A549 (cell line): ENCODE measurements at regions not wholly inside any gene's neighbourhood (a gene's known extent, or its start where the extent isn't known, plus 50 kb on each side); places are given as distances from the start of the nearest gene placed in this dataset.
A peak's percentile ranks its signal among the peaks of the same experiment; 100 is the strongest.

Experiments used
- ATAC-seq, 2 experiments: fragments of 200-7000 bp in 1 of 2; fragments of >200 bp in 1 of 2; cut with Nextera tagmentation in 1 of 2; cut with Tn5 transposase in 1 of 2; 3 replicates each; pipeline versions ENCODE4 v1.8.0 to v1.9.1; 2018 to 2020; ENCODE audit warnings: mild to moderate bottlenecking in 1 of 2, moderate library complexity in 1 of 2
- CTCF ChIA-PET: fragments of 300-600 bp; sonication (Branson Sonifier 250); formaldehyde crosslinking; extraction: SDS; loops from one replicate; lab custom pipeline; 2021; ENCODE audit warnings: antibody characterized with exemption, inconsistent platforms; lab: Yijun Ruan, JAX
- POLR2A ChIA-PET: fragments of 350-600 bp; formaldehyde crosslinking; extraction: SDS; loops from one replicate; lab custom pipeline; 2021; ENCODE audit warnings: antibody characterized with exemption, inconsistent platforms; lab: Yijun Ruan, JAX
- DNase-seq, 2 experiments: peaks; one replicate each; pipeline versions ENCODE4 v3.0.0 to v3.0.0-alpha.2; 2011 to 2016; ENCODE audit warnings: low read depth in 1 of 2, low spot score in 1 of 2
- FAIRE-seq: peaks from 2 replicates; lab custom pipeline; 2011; peaks lifted over from hg19 to GRCh38; lab: Jason Lieb, UNC
- H3K27ac ChIP-seq, 2 experiments: fragments of >200 bp; sonication (Bioruptor Twin); formaldehyde crosslinking; 3 replicates each; pipeline ENCODE4 v1.5.1; 2016 to 2017
- H3K4me1 ChIP-seq: fragments of >200 bp; sonication (Bioruptor Twin); formaldehyde crosslinking; 3 replicates; pipeline ENCODE4 v1.6.1; 2016
- H3K4me2 ChIP-seq: fragments of >200 bp; sonication (Bioruptor Twin); formaldehyde crosslinking; 3 replicates; pipeline ENCODE4 v1.6.1; 2016
- H3K4me3 ChIP-seq: fragments of >200 bp; sonication (Bioruptor Twin); formaldehyde crosslinking; 3 replicates; pipeline ENCODE4 v1.5.1; 2016
- H3K9me3 ChIP-seq: fragments of >200 bp; sonication (Bioruptor Twin); formaldehyde crosslinking; 3 replicates; pipeline ENCODE4 v1.6.1; 2016
- BHLHE40 ChIP-seq: IDR thresholded peaks from 2 replicates; pipeline ENCODE4 v1.6.1; 2012; ENCODE audit warnings: low read depth, low read length, inconsistent platforms
- CBX8 ChIP-seq: fragments of 200-600 bp; sonication (generic); IDR thresholded peaks from 2 replicates; pipeline ENCODE4 v1.6.1; 2016
- EP300 ChIP-seq, 2 experiments: fragments of >200 bp; sonication (Bioruptor Twin); formaldehyde crosslinking; IDR thresholded peaks; 2 replicates in 1 of 2; 3 replicates in 1 of 2; pipeline ENCODE4 v1.6.1; 2016 to 2017
- HDAC2 ChIP-seq: fragments of 200-600 bp; sonication (generic); IDR thresholded peaks from 2 replicates; pipeline ENCODE4 v1.6.1; 2016
- HOXB5 ChIP-seq: fragments of 250-450 bp; sonication (Bioruptor Pico); IDR thresholded peaks from 2 replicates; pipeline ENCODE4 v1.5.0; 2020; ENCODE audit warnings: mild to moderate bottlenecking, moderate library complexity
- KDM1A ChIP-seq: fragments of 200-600 bp; sonication (generic); IDR thresholded peaks from 2 replicates; pipeline ENCODE4 v1.6.1; 2016; ENCODE audit warnings: low read depth, mild to moderate bottlenecking
- MAX ChIP-seq: IDR thresholded peaks from 2 replicates; pipeline ENCODE4 v1.6.1; 2012
- MAZ ChIP-seq: fragments of 150-350 bp; IDR thresholded peaks from 2 replicates; pipeline ENCODE4 v1.6.1; 2014; ENCODE audit warnings: antibody characterized with exemption, low read depth, low read length, borderline replicate concordance
- NFE2L2 ChIP-seq: fragments of 150-350 bp; conservative IDR thresholded peaks from 2 replicates; pipeline ENCODE4 v1.6.1; 2014; ENCODE audit warnings: low read length
- RAD21 ChIP-seq, 2 experiments: fragments of >200 bp in 1 of 2; sonication (Bioruptor Twin) in 1 of 2; formaldehyde crosslinking in 1 of 2; IDR thresholded peaks in 1 of 2; conservative IDR thresholded peaks in 1 of 2; 2 replicates in 1 of 2; 3 replicates in 1 of 2; pipeline ENCODE4 v1.6.1; 2012 to 2018; ENCODE audit warnings: inconsistent platforms in 1 of 2
- SMC3 ChIP-seq: fragments of >200 bp; sonication (Bioruptor Twin); formaldehyde crosslinking; IDR thresholded peaks from 3 replicates; pipeline ENCODE4 v1.6.1; 2018; ENCODE audit warnings: inconsistent platforms
- SREBF2 ChIP-seq: fragments of 450-650 bp; IDR thresholded peaks from 2 replicates; pipeline ENCODE4 v1.6.1; 2014; ENCODE audit warnings: mild to moderate bottlenecking, moderate library complexity
- TFCP2L1 ChIP-seq: fragments of 250-450 bp; sonication (Bioruptor Pico); IDR thresholded peaks from 2 replicates; pipeline ENCODE4 v1.5.0; 2021; ENCODE audit warnings: mild to moderate bottlenecking
- TP53 ChIP-seq: fragments of 250-450 bp; sonication (Bioruptor Pico); IDR thresholded peaks from 2 replicates; pipeline ENCODE4 v1.5.0; 2021; ENCODE audit warnings: mild to moderate bottlenecking, moderate library complexity
- ZNF302 ChIP-seq: fragments of 250-450 bp; sonication (Bioruptor Pico); IDR thresholded peaks from 2 replicates; pipeline ENCODE4 v1.9.0; 2021; ENCODE audit warnings: inconsistent platforms, mild to moderate bottlenecking, moderate library complexity
- WGBS: methylation state at CpG from one replicate; pipeline ENCODE4 v1.1.6; 2017; ENCODE audit errors: missing lambda C conversion rate; 5-methylcytosine and 5-hydroxymethylcytosine counted together
- TF ChIP-seq, protein P1 (sequence below): fragments of 150-350 bp; IDR thresholded peaks from 2 replicates; pipeline ENCODE4 v1.6.1; 2014; ENCODE audit warnings: low read depth, mild to moderate bottlenecking, low read length
- TF ChIP-seq, protein P2 (sequence below): fragments of >200 bp; sonication (Bioruptor Twin); formaldehyde crosslinking; IDR thresholded peaks from 3 replicates; pipeline ENCODE4 v1.5.1; 2016
- TF ChIP-seq, protein P3 (sequence below): fragments of 250-450 bp; sonication (Bioruptor Pico); IDR thresholded peaks from 2 replicates; pipeline ENCODE4 v1.5.0; 2020; ENCODE audit warnings: low read depth, mild to moderate bottlenecking, moderate library complexity

DNA sequence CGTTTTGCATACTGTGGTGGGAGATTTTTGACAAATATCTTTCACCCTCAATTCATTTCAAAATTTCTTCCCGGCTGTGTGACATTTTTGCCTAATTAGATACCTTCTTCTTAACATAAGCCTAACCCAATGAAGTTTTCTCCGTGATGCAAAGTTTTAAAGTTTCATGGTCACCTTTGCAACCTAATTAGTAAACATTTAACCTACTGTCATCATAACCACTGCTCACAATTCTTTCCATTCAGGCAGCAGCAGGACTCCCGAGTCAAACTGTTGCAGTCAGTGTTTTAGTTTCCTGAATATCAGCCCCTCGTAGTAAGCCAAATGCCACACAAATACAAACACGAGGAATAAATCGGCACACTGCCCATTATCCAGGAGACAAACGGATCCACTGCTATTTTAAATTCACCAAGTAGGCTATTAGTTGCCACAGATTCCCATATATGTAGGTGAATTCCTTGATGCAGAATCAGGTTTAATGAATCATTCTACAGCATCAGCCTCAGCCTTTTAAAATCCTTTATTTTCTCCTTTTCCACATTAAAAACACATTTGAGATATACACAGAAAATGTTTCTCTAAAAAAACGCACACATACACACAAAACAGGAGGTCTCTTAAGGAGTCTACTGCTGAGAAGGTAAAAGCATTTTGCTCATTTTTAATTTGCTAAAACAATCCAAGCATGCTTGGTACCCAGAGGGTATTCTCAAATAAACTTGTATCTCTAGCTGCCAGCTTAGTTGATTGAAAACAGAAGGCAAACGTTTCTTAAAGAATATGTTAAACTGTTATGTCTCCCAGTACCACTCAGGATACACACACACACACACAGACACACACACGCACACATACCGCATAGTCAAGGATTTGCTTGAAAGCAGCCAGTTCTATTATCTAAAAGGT lies 106.5 kb upstream of the KCTD1 start:
- H3K4me3 ChIP-seq = peak overlapping the region; percentile 63
- ATAC-seq (no peak), FAIRE-seq (no peak), DNase-seq (peak in 1 of 2 experiments; percentile 39)
- POLR2A ChIA-PET = no interaction called here
- H3K9me3 ChIP-seq = no peaks in the 10 kb centered on the region
- 2% methylated on average over 12 of the region's 12 CpGs for WGBS
- CTCF ChIA-PET = interaction anchor here (1.2 to 1.6 kb wide), 3 partner anchors 34 to 249 kb away, joined by 3 to 5 read pairs (median 4); partner anchors contain the start of gene KCTD1
- peaks cover 28% of the 10 kb centered on the region for H3K4me1 ChIP-seq
- peak overlapping the region; percentile 92 for H3K4me2 ChIP-seq
- peak overlapping the region; percentile 91 to 99 for H3K27ac ChIP-seq
- TF ChIP-seq, protein P1, sequence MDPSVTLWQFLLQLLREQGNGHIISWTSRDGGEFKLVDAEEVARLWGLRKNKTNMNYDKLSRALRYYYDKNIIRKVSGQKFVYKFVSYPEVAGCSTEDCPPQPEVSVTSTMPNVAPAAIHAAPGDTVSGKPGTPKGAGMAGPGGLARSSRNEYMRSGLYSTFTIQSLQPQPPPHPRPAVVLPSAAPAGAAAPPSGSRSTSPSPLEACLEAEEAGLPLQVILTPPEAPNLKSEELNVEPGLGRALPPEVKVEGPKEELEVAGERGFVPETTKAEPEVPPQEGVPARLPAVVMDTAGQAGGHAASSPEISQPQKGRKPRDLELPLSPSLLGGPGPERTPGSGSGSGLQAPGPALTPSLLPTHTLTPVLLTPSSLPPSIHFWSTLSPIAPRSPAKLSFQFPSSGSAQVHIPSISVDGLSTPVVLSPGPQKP = no peak
- TF ChIP-seq SREBF2 (no peak), MAX (no peak), NFE2L2 (no peak), TFCP2L1 (CRISPR knock-in tag) (no peak)

GRCh38 chr18:26653943-26654615 lies 105.7 kb upstream of the KCTD1 start:
- TF ChIP-seq HDAC2 (no peak), MAZ (no peak), CBX8 (no peak), ZNF302 (no peak), TP53 (no peak), SMC3 (peak; percentile 54), EP300 (IDR thresholded peaks at IDR 0.05) (0 out of 5 replicates have a peak, but pooled peaks of 1 of the 2 experiments have one; percentile 13), KDM1A (no peak), BHLHE40 (no peak), RAD21 (conservative IDR thresholded peaks at IDR 0.05 in 1 of 2, IDR thresholded peaks at IDR 0.05 in 1 of 2) (peak; percentile 46 to 50; a peak in 4 of 5 replicates), HOXB5 (CRISPR knock-in tag) (no peak)
- TF ChIP-seq, protein P2, sequence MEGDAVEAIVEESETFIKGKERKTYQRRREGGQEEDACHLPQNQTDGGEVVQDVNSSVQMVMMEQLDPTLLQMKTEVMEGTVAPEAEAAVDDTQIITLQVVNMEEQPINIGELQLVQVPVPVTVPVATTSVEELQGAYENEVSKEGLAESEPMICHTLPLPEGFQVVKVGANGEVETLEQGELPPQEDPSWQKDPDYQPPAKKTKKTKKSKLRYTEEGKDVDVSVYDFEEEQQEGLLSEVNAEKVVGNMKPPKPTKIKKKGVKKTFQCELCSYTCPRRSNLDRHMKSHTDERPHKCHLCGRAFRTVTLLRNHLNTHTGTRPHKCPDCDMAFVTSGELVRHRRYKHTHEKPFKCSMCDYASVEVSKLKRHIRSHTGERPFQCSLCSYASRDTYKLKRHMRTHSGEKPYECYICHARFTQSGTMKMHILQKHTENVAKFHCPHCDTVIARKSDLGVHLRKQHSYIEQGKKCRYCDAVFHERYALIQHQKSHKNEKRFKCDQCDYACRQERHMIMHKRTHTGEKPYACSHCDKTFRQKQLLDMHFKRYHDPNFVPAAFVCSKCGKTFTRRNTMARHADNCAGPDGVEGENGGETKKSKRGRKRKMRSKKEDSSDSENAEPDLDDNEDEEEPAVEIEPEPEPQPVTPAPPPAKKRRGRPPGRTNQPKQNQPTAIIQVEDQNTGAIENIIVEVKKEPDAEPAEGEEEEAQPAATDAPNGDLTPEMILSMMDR = peak; percentile 44
- TF ChIP-seq, protein P3, sequence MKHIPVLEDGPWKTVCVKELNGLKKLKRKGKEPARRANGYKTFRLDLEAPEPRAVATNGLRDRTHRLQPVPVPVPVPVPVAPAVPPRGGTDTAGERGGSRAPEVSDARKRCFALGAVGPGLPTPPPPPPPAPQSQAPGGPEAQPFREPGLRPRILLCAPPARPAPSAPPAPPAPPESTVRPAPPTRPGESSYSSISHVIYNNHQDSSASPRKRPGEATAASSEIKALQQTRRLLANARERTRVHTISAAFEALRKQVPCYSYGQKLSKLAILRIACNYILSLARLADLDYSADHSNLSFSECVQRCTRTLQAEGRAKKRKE (CRISPR knock-in tag) = no peak
- POLR2A ChIA-PET = interaction anchor here (0.6 to 0.8 kb wide), 2 partner anchors 106 to 427 kb away, joined by 3 read pairs; partner anchors contain the start of gene KCTD1
- Histone ChIP-seq H3K4me3 (no peak overlapping the region), H3K27ac (peak overlapping the region; percentile 91 to 99; a peak in 5 of 6 replicates), H3K4me2 (peak overlapping the region; percentile 92), H3K9me3 (no peaks in the 10 kb centered on the region), H3K4me1 (peaks cover 28% of the 10 kb centered on the region)
- CTCF ChIA-PET = interaction anchor here (1.2 to 1.6 kb wide), 3 partner anchors 33 to 248 kb away, joined by 3 to 5 read pairs (median 4); partner anchors contain the start of gene KCTD1
- FAIRE-seq (no peak), DNase-seq (peak in 1 of 2 experiments; percentile 41), ATAC-seq (no peak)
- WGBS = 21% methylated on average over 5 of the region's 5 CpGs
